ENCODE measurements at regions not wholly inside any gene's neighbourhood (a gene's known extent, or its start where the extent isn't known, plus 50 kb on each side); places are given as distances from the start of the nearest gene placed in this dataset.

GRCh38 chr19:31589109-31589508 is 239.9 kb upstream of the TSHZ3 start:
- TF ChIP-seq CEBPB (IDR thresholded peaks at IDR 0.05) (no peak), FOXM1 (IDR thresholded peaks at IDR 0.05; ENCODE audit: borderline replicate concordance, low read depth) (no peak), YY1 (IDR thresholded peaks at IDR 0.05; ENCODE audit: low read depth) (no peak), EP300 (IDR thresholded peaks at IDR 0.05; ENCODE audit: borderline replicate concordance) (no peak), TCF12 (IDR thresholded peaks at IDR 0.05; ENCODE audit: low read depth) (no peak), NFIC (IDR thresholded peaks at IDR 0.05) (no peak), RAD21 (IDR thresholded peaks at IDR 0.05; ENCODE audit: low read depth) (no peak), TEAD4 (IDR thresholded peaks at IDR 0.05) (no peak), MAX (IDR thresholded peaks at IDR 0.05) (no peak)

Measured in Ishikawa (cell line).